ENCODE measurements at regions not wholly inside any gene's neighbourhood (a gene's known extent, or its start where the extent isn't known, plus 50 kb on each side); places are given as distances from the start of the nearest gene placed in this dataset.
"Not testable (repeated sequence)": the region's sequence is repeated elsewhere in the genome, so short reads cannot be mapped to it uniquely, and the experiment has no call there.

- in situ Hi-C loops (cut with HindIII; ENCODE audit: low pct_ligation_motif_present, low pct_unique_long_range_greater_than_20kb, low sequenced_read_pairs) = no loop called here
- no peak for DNase-seq
Observed at GRCh38 chr6:19554356-19555225, 282.6 kb upstream of the ID4 start.

DNA sequence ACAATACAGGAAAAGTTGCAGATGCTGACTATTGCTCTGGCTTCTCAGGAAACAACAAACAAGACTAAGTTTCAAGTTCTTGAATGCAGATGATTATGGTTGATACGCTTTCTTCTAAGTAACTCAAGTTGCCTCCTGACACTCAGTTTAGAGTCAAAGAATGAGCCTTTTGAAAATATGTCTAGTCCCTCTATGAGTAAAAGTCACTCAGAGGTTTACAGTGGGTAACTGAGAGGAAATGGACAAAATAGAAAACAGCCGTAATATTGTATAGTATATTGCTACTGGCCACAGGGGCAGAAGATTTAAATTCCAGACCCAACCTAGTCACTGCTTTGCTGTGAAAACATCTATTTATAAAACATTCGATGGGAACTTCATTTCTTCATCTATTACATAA, 280.0 kb upstream of the ID4 start:
- no peak for DNase-seq
- in situ Hi-C loops (cut with HindIII; ENCODE audit: low pct_ligation_motif_present, low pct_unique_long_range_greater_than_20kb, low sequenced_read_pairs) = no loop called here

GRCh38 chr6:19558201-19558600, 279.0 kb upstream of the ID4 start:
- no peak for DNase-seq
- in situ Hi-C loops (cut with HindIII; ENCODE audit: low pct_ligation_motif_present, low pct_unique_long_range_greater_than_20kb, low sequenced_read_pairs) = no loop called here

DNA sequence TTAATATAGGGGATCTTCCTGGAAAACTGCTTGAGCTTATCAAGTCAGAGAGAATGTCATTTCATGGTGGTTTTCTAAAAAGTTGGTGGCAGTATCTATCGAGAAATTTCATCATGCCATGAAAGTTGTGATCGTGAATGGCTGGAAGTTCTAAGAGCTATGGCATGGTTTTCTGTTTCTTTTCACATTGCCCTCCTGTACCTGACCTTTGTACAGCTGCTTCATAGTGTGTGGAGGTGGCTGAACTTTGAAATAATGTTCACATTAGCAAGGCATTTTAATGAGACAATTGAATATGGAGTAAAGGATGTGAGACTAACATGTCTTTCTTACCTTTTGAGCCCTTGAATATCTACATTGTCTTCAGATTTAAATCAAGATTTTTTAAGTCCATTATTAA, 278.2 kb upstream of the ID4 start:
- in situ Hi-C loops (cut with HindIII; ENCODE audit: low pct_ligation_motif_present, low pct_unique_long_range_greater_than_20kb, low sequenced_read_pairs) = no loop called here
- no peak for DNase-seq

DNA sequence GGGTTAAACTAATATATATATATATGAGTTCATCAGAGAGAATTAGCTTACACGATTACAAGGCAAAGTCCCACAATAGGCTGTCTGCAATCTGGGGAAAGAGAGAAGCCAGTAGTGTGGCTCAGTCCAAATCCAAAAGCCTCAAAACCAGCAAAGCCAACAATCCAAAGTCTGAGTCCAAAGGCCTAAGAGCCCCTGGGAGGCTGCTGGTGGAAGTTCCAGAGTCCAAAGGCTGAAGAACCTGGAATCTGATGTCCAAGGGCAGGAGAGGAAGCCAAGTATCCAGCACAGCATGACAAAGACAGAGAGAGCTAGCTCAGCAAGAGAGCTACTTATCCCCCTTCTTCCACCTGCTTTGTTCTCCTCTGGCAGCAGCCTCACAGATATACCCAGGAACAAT, 274.7 kb upstream of the ID4 start:
- in situ Hi-C loops (cut with HindIII; ENCODE audit: low pct_ligation_motif_present, low pct_unique_long_range_greater_than_20kb, low sequenced_read_pairs) = no loop called here
- DNase-seq = no peak

DNA sequence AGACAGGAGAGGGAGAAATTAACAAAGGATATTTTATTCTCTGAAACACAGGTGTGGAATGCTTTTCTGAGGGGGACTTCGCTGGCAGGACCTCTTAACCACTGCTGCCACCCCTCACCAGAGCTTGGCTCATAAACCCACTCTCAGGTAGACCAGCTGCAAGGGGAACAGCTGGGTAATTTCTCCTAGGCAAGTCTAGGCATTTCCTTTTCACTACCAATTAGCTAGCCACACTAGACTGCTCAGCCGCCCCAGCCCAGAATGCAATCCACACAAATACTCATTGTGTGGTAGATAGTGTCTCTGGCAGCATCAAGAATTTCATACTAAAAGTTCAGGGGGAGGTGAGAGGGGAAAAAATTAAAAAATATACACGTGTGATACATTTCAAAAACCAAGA, 267.6 kb upstream of the ID4 start:
- in situ Hi-C loops (cut with HindIII; ENCODE audit: low pct_ligation_motif_present, low pct_unique_long_range_greater_than_20kb, low sequenced_read_pairs) = no loop called here
- no peak for DNase-seq

DNA sequence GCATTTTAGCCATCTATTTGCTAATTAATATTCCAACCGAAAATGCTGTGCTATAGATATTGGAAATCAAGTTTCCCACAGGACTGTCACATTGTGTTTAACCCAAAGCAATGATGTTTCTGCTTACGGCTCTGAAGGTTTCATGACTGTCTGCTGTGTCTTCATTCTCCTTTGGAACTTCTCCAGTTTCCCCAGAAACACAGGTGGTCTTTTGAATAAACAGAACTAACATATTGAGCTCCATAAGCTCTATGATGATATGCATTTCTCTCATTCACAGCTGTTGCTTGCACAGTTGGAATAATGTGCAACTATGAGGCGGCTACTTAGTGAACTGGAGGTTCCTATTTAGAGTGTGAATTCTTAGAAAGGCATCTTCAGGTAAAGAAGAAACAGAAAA, 266.0 kb upstream of the ID4 start:
- no peak for DNase-seq
- in situ Hi-C loops (cut with HindIII; ENCODE audit: low pct_ligation_motif_present, low pct_unique_long_range_greater_than_20kb, low sequenced_read_pairs) = no loop called here

DNA sequence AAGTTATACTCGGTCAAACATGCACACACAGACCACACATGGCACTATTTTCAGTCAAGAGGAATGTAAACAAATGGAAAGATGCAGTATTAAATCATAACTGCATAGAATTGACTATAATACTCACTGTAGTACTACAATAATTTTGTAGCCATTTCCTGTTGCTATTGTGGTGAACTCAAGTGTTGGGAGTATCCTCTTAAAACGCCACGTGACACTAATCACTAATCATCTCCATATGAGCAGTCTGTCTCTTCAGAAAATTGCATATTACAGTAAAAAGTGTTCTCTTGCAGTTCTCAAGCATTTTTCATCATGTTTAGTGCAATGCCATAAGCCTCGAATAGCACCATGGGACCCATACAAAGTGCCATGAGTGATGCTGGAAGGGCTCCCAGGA, 258.7 kb upstream of the ID4 start:
- no peak for DNase-seq
- in situ Hi-C loops (cut with HindIII; ENCODE audit: low pct_ligation_motif_present, low pct_unique_long_range_greater_than_20kb, low sequenced_read_pairs) = no loop called here

- DNase-seq; in situ Hi-C loops (cut with HindIII; ENCODE audit: low pct_ligation_motif_present, low pct_unique_long_range_greater_than_20kb, low sequenced_read_pairs): not testable (repeated sequence)
Observed at GRCh38 chr6:19584207-19584606, 253.0 kb upstream of the ID4 start.

- DNase-seq = no peak
Observed at GRCh38 chr6:19587238-19587942, 249.8 kb upstream of the ID4 start.

GRCh38 chr6:19590501-19591131, 246.6 kb upstream of the ID4 start:
- in situ Hi-C loops (cut with HindIII; ENCODE audit: low pct_ligation_motif_present, low pct_unique_long_range_greater_than_20kb, low sequenced_read_pairs) = no loop called here
- no peak for DNase-seq

More at GRCh38 chr6:19587238-19587942, 249.8 kb upstream of the ID4 start:
- in situ Hi-C loops (cut with HindIII; ENCODE audit: low pct_ligation_motif_present, low pct_unique_long_range_greater_than_20kb, low sequenced_read_pairs) = no loop called here

DNA sequence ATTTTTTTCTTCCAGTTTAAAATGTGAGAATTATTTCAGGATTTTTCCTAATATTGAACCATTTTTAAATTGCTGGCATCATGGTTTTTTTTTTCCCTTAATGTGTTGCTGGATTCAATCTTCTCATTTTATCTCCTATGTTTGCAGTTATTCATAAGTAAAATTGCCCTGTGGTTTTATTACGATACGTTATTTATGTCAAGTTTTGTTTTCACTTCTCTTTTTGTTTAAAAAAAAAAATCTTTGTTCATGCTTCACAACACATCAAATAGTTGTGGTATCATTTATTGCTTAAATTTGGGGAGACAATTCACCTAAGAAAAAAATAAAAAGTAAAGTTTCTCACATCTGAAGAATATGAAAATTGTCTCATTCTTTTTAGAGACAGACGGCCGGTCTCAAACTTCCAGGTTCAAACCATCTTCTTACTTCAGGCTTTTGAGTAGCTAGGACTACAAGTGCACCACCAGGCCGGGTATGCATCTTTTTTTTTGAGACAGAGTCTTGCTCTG, 239.3 kb upstream of the ID4 start:
- no peak for DNase-seq
- in situ Hi-C loops (cut with HindIII; ENCODE audit: low pct_ligation_motif_present, low pct_unique_long_range_greater_than_20kb, low sequenced_read_pairs) = no loop called here

GRCh38 chr6:19599796-19600464, 237.2 kb upstream of the ID4 start:
- in situ Hi-C loops (cut with HindIII; ENCODE audit: low pct_ligation_motif_present, low pct_unique_long_range_greater_than_20kb, low sequenced_read_pairs) = no loop called here
- no peak for DNase-seq

GRCh38 chr6:19602434-19603013, 234.6 kb upstream of the ID4 start:
- DNase-seq = no peak
- in situ Hi-C loops (cut with HindIII; ENCODE audit: low pct_ligation_motif_present, low pct_unique_long_range_greater_than_20kb, low sequenced_read_pairs) = no loop called here

DNA sequence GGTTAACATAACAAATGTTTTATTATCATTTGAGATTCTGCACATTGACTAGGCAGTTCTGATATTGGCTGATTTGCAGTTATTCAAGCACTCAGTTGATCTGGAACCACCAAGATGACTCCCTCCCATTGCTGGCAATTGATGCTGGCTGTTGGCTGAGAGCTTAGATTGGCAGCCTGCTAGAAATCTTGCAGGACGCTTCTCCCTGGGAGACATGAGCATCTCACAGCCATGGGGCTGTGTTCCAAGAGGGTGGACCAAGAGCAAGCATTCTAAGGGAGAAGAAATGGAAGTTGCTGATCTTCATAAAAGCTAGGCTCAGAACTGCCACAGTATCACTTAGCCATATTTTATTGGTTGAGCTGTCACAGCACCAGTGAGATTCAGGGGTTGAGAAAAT, 233.4 kb upstream of the ID4 start:
- DNase-seq = no peak
- in situ Hi-C loops (cut with HindIII; ENCODE audit: low pct_ligation_motif_present, low pct_unique_long_range_greater_than_20kb, low sequenced_read_pairs) = no loop called here

- no peak for DNase-seq
- in situ Hi-C loops (cut with HindIII; ENCODE audit: low pct_ligation_motif_present, low pct_unique_long_range_greater_than_20kb, low sequenced_read_pairs) = no loop called here
Observed at GRCh38 chr6:19605624-19606023, 231.5 kb upstream of the ID4 start.

DNA sequence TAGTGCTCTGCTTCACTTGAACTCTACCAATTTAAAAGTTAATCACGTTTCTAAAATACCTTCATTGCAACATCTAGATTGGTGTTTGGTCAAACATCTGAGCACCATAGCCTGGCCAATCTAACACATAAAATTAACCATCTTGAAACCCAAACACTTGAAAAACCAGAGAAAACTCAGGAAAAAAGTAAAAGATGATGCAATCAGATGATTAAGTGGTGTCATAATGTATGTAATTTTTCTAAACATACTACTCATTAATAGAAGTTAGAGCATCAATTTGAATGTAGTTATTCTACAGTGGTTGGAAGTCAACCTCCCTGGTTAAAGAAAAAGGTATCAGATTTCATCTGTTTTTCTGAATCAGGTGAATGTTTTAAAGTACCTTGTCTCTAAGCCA, 228.6 kb upstream of the ID4 start:
- in situ Hi-C loops (cut with HindIII; ENCODE audit: low pct_ligation_motif_present, low pct_unique_long_range_greater_than_20kb, low sequenced_read_pairs) = no loop called here
- no peak for DNase-seq

DNA sequence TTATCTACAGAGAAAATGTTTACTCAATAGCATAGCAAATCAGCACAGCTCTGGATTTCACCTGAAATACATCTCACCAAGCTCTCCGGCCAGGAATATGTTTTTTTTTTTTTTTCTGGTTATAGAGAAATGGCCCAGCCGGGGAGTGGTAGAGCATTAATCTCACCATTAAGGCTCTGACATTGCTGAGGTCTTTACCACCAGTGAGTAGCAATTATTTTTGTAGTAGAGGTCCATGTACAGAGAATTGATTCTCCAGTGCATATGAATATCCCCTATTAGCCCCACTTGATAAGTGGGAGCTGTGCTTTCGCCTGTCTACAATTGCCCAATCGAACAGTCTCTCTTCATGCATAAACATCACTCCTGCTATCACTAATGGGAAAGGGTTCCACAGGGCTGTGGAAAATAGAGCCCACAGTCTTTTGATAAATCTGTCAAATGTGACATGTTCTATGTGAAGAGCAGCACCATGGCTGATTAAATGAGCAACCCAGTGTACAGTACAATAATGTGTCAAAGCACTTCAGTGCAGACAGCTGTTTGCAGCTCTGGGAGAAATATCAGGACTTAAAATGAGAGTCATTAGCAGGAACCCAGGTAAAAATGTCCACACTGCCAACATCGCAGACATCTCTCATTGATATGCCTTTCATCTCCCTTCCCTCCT, 227.1 kb upstream of the ID4 start:
- DNase-seq = no peak
- in situ Hi-C loops (cut with HindIII; ENCODE audit: low pct_ligation_motif_present, low pct_unique_long_range_greater_than_20kb, low sequenced_read_pairs) = no loop called here
